ENCODE measurements at regions not wholly inside any gene's neighbourhood (a gene's known extent, or its start where the extent isn't known, plus 50 kb on each side); places are given as distances from the start of the nearest gene placed in this dataset.

- peak overlapping the region; percentile 14 for H3K4me3 ChIP-seq (ENCODE audit: low read depth, low read length)
- DNase-seq (ENCODE audit: low read depth) = no peak
- no peak for TF ChIP-seq CTCF (conservative IDR thresholded peaks at IDR 0.05; ENCODE audit: low read depth, low read length)
Observed at GRCh38 chr7:25860275-25861163, 291.5 kb upstream of the NFE2L3 start.

GRCh38 chr7:25861164-25861496 lies 290.9 kb upstream of the NFE2L3 start:
- TF ChIP-seq CTCF (conservative IDR thresholded peaks at IDR 0.05; ENCODE audit: low read depth, low read length) = no peak
- H3K4me3 ChIP-seq (ENCODE audit: low read depth, low read length) = peak overlapping the region; percentile 53
- no peak for DNase-seq (ENCODE audit: low read depth)

- TF ChIP-seq CTCF (conservative IDR thresholded peaks at IDR 0.05; ENCODE audit: low read depth, low read length) = no peak
- no peak for DNase-seq (ENCODE audit: low read depth)
- peak overlapping the region; percentile 53 for H3K4me3 ChIP-seq (ENCODE audit: low read depth, low read length)
Observed at GRCh38 chr7:25861601-25862260, 290.3 kb upstream of the NFE2L3 start.

- peak overlapping the region; percentile 53 for H3K4me3 ChIP-seq (ENCODE audit: low read depth, low read length)
Observed at GRCh38 chr7:25862261-25863004, 289.6 kb upstream of the NFE2L3 start.

GRCh38 chr7:25863005-25863728 lies 288.8 kb upstream of the NFE2L3 start:
- TF ChIP-seq CTCF (conservative IDR thresholded peaks at IDR 0.05; ENCODE audit: low read depth, low read length) = no peak
- peak overlapping the region; percentile 5 for H3K4me3 ChIP-seq (ENCODE audit: low read depth, low read length)
- DNase-seq (ENCODE audit: low read depth) = no peak

More at GRCh38 chr7:25862261-25863004, 289.6 kb upstream of the NFE2L3 start:
- no peak for TF ChIP-seq CTCF (conservative IDR thresholded peaks at IDR 0.05; ENCODE audit: low read depth, low read length)
- DNase-seq (ENCODE audit: low read depth) = peak; percentile 100

GRCh38 chr7:25863729-25864110 lies 288.3 kb upstream of the NFE2L3 start:
- DNase-seq (ENCODE audit: low read depth) = no peak
- no peak for TF ChIP-seq CTCF (conservative IDR thresholded peaks at IDR 0.05; ENCODE audit: low read depth, low read length)

More at GRCh38 chr7:25863729-25864110, 288.3 kb upstream of the NFE2L3 start:
- no peak overlapping the region for H3K4me3 ChIP-seq (ENCODE audit: low read depth, low read length)
